Kidney (tissue), 13 donors: ENCODE measurements at regions not wholly inside any gene's neighbourhood (a gene's known extent, or its start where the extent isn't known, plus 50 kb on each side); places are given as distances from the start of the nearest gene placed in this dataset.

Experiments
- DNase-seq, 5 donors: peaks; one replicate each; pipeline ENCODE4 v3.0.0-alpha.2; 2013 to 2020
- FAIRE-seq: peaks from 2 replicates; lab custom pipeline; 2012; peaks lifted over from hg19 to GRCh38; lab: Jason Lieb, UNC
- H3K27ac ChIP-seq, 2 donors: one replicate each; pipeline ENCODE4 v1.7.0; 2013; ENCODE audit warnings: low read depth in 2 of 2, low read length in 2 of 2, inconsistent platforms in 1 of 2
- H3K27me3 ChIP-seq: one replicate; pipeline ENCODE4 v1.7.1; 2013; ENCODE audit warnings: low read length, inconsistent platforms; ENCODE audit not compliant: control insufficient read depth, insufficient read depth
- H3K36me3 ChIP-seq, 3 donors: one replicate each; pipeline versions ENCODE4 v1.7.0 to v1.7.1; 2013; ENCODE audit warnings: low read length in 3 of 3, control low read depth in 1 of 3, inconsistent platforms in 1 of 3; ENCODE audit not compliant: insufficient read depth in 3 of 3, control insufficient read depth in 2 of 3
- H3K4me1 ChIP-seq, 3 donors: one replicate each; pipeline versions ENCODE4 v1.7.0 to v1.7.1; 2013; ENCODE audit warnings: low read length in 3 of 3, inconsistent platforms in 1 of 3, low read depth in 1 of 3; ENCODE audit not compliant: control insufficient read depth in 2 of 3, insufficient read depth in 2 of 3
- H3K4me3 ChIP-seq, 3 donors: one replicate each; pipeline versions ENCODE4 v1.7.0 to v1.8.1; 2013; ENCODE audit warnings: low read length in 3 of 3, control low read depth in 1 of 3, inconsistent platforms in 1 of 3
- H3K9ac ChIP-seq, 3 donors: one replicate each; pipeline versions ENCODE4 v1.7.0 to v1.7.1; 2013; ENCODE audit warnings: low read length in 3 of 3, control low read depth in 1 of 3, inconsistent platforms in 1 of 3
- H3K9me3 ChIP-seq, 3 donors: one replicate each; pipeline versions ENCODE4 v1.7.0 to v1.7.1; 2013; ENCODE audit warnings: low read length in 3 of 3, control low read depth in 1 of 3, inconsistent platforms in 1 of 3; ENCODE audit not compliant: control insufficient read depth in 2 of 3, insufficient read depth in 1 of 3
- intact Hi-C: fragments of 100-400 bp; cut with DNase I; formaldehyde crosslinking; loops from one replicate; pipeline ENCODE4 v1.11.1; 2022
- TF ChIP-seq, protein P1 (sequence below): IDR thresholded peaks from 3 replicates; pipeline ENCODE4 v1.5.1; 2012; ENCODE audit warnings: mild to moderate bottlenecking, moderate library complexity, borderline replicate concordance; ENCODE audit not compliant: insufficient read depth; ENCODE audit errors: extremely low read depth
- donor health status: control.
- donor health status: control.
- donor health status: control.
- donor health status: control.
- donor health status: control.
- donor health status: DM: yes; HTN: yes; CAD: no.
- donor health status: Normal renal cell carcinoma (clear cell type).

DNA sequence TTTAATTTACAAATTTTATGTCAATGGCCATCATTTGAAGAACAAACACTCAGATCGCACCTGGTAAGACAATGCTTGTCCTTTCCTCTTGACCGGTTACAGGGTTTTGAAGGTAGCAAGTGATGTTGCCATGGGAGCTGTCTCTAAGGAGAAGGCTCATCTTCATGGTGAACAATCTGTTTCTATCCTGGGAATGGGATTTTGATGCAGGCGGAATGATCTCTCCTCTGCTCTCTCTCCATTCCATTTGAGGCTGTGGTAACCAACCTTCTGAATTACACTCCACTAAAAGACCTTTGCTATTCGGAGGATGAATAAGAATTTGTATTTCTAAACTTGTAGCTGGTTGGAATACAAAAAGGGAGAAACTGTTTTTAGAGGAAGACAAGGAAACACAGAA lies 57.9 kb upstream of the SLC5A9 start:
- Histone ChIP-seq H3K9me3 (no peaks in the 10 kb centered on the region), H3K4me3 (no peak overlapping the region), H3K36me3 (no peaks in the 10 kb centered on the region), H3K27me3 (no peaks in the 10 kb centered on the region), H3K9ac (no peak overlapping the region), H3K27ac (no peak overlapping the region), H3K4me1 (no peaks in the 10 kb centered on the region)
- FAIRE-seq (no peak), DNase-seq (no peak)
- intact Hi-C loops = no loop called here
- TF ChIP-seq, protein P1, sequence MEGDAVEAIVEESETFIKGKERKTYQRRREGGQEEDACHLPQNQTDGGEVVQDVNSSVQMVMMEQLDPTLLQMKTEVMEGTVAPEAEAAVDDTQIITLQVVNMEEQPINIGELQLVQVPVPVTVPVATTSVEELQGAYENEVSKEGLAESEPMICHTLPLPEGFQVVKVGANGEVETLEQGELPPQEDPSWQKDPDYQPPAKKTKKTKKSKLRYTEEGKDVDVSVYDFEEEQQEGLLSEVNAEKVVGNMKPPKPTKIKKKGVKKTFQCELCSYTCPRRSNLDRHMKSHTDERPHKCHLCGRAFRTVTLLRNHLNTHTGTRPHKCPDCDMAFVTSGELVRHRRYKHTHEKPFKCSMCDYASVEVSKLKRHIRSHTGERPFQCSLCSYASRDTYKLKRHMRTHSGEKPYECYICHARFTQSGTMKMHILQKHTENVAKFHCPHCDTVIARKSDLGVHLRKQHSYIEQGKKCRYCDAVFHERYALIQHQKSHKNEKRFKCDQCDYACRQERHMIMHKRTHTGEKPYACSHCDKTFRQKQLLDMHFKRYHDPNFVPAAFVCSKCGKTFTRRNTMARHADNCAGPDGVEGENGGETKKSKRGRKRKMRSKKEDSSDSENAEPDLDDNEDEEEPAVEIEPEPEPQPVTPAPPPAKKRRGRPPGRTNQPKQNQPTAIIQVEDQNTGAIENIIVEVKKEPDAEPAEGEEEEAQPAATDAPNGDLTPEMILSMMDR = no peak

DNA sequence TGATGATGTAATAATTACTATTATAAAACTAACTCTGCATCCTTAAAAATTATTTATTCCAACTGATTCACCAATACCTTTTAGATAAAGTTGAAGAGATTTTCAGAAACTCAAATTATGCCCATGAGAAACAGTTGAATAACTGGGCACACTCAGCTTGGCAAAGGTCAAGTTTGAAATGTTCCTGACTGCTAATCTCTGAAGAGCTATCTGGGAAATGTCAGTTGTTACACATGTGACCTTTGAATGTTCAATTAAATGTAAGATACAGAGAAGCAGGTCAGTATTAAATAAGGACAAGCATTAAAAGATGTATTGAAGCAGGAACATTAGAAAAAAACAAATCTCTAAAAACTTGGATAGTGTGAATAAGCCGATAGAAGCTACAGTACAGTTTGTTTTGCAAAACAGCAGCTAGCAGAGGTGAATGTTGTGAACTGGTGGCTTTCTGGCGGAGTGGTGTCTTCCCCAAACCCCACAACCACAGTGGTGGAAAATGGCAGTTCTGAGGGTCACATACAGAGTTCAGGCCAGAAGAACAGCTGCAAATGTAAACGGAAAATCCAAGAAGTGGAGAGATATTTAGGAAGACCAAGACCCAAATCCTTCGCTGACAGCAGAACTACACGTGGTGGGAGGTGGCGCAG lies 61.9 kb upstream of the SLC5A9 start:
- TF ChIP-seq, protein P1 = no peak
- Histone ChIP-seq H3K4me3 (no peak overlapping the region), H3K9ac (no peak overlapping the region), H3K4me1 (no peaks in the 10 kb centered on the region), H3K27me3 (no peaks in the 10 kb centered on the region), H3K36me3 (no peaks in the 10 kb centered on the region), H3K27ac (no peak overlapping the region), H3K9me3 (no peaks in the 10 kb centered on the region)
- no peak for DNase-seq
- intact Hi-C loops = no loop called here
- FAIRE-seq = no peak

DNA sequence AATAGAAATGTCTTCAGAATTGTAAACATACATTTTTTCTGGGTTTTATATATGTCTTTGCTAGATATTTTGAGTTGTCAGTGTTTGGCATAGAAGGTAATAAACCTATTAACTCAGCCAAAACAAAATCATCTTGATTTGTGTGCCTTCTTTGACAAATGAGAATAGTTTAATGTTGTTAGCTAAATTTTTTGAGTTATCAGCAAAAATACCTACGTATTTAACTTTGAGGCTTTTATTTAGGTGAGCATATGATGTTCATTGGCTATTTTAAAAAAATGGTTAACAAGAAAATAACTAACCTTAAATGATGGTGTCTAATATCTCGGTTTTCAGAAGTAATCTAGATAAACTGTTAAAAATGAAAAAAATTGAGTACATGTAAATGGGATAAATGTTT lies 83.2 kb upstream of the SLC5A9 start:
- H3K27me3 ChIP-seq = no peaks in the 10 kb centered on the region
- no peak overlapping the region for H3K4me3 ChIP-seq
- no peak overlapping the region for H3K27ac ChIP-seq
- TF ChIP-seq, protein P1 = no peak
- intact Hi-C loops = no loop called here
- FAIRE-seq (no peak), DNase-seq (no peak)
- H3K9ac ChIP-seq = no peak overlapping the region
- no peaks in the 10 kb centered on the region for H3K4me1 ChIP-seq
- H3K9me3 ChIP-seq = no peaks in the 10 kb centered on the region
- no peaks in the 10 kb centered on the region for H3K36me3 ChIP-seq
